HUDEP-2 (cell line): ENCODE measurements at regions not wholly inside any gene's neighbourhood (a gene's known extent, or its start where the extent isn't known, plus 50 kb on each side); places are given as distances from the start of the nearest gene placed in this dataset.

Source experiments
- DNase-seq, 76 experiments: peaks; one replicate each; lab custom pipeline; 2025; ENCODE audit not compliant: unreplicated experiment in 76 of 76; lab: John Stamatoyannopoulos, UW

- no peak for DNase-seq
Observed at GRCh38 chr9:107706701-107707427, 217.3 kb upstream of the KLF4 start.

GRCh38 chr9:107705521-107705920 lies 216.0 kb upstream of the KLF4 start:
- no peak for DNase-seq

GRCh38 chr9:107704774-107705173 lies 215.2 kb upstream of the KLF4 start:
- DNase-seq = no peak

- no peak for DNase-seq
Observed at GRCh38 chr9:107703651-107704050, 214.1 kb upstream of the KLF4 start.

- DNase-seq = no peak
Observed at GRCh38 chr9:107700847-107701246, 211.3 kb upstream of the KLF4 start.

GRCh38 chr9:107699231-107699630 lies 209.7 kb upstream of the KLF4 start:
- no peak for DNase-seq

- DNase-seq = no peak
Observed at GRCh38 chr9:107698779-107699178, 209.2 kb upstream of the KLF4 start.

- no peak for DNase-seq
Observed at GRCh38 chr9:107696302-107696701, 206.7 kb upstream of the KLF4 start.

GRCh38 chr9:107694390-107694789 lies 204.8 kb upstream of the KLF4 start:
- DNase-seq = no peak

GRCh38 chr9:107693625-107694326 lies 204.2 kb upstream of the KLF4 start:
- DNase-seq = no peak

GRCh38 chr9:107691664-107692063 lies 202.1 kb upstream of the KLF4 start:
- no peak for DNase-seq

GRCh38 chr9:107690021-107690420 lies 200.5 kb upstream of the KLF4 start:
- no peak for DNase-seq

GRCh38 chr9:107688728-107689127 lies 199.2 kb upstream of the KLF4 start:
- DNase-seq = no peak

GRCh38 chr9:107685901-107686300 lies 196.3 kb upstream of the KLF4 start:
- DNase-seq = no peak

- DNase-seq = no peak
Observed at GRCh38 chr9:107685376-107685775, 195.8 kb upstream of the KLF4 start.

GRCh38 chr9:107684224-107684623 lies 194.7 kb upstream of the KLF4 start:
- DNase-seq = no peak

GRCh38 chr9:107683566-107683965 lies 194.0 kb upstream of the KLF4 start:
- no peak for DNase-seq

GRCh38 chr9:107681988-107682387 lies 192.4 kb upstream of the KLF4 start:
- no peak for DNase-seq

- peak in 1 of 76 experiments; percentile 1 for DNase-seq
Observed at GRCh38 chr9:107675351-107676259, 186.0 kb upstream of the KLF4 start.

- DNase-seq = no peak
Observed at GRCh38 chr9:107674721-107675277, 185.2 kb upstream of the KLF4 start.
